ENCODE measurements at regions not wholly inside any gene's neighbourhood (a gene's known extent, or its start where the extent isn't known, plus 50 kb on each side); places are given as distances from the start of the nearest gene placed in this dataset.

GRCh38 chr2:58671675-58672074 is 430.6 kb upstream of the FANCL start:
- FAIRE-seq (no peak), ATAC-seq (no peak), DNase-seq (ENCODE audit: low read depth in 1 of 2, low spot score in 1 of 2) (no peak)
- 50% methylated on average over 2 of the region's 2 CpGs for WGBS (ENCODE audit: missing lambda C conversion rate)
- POLR2A ChIA-PET, result no interaction called here
- Histone ChIP-seq H3K4me1 (no peaks in the 10 kb centered on the region), H3K27ac (no peak overlapping the region), H3K4me3 (no peak overlapping the region), H3K9me3 (no peaks in the 10 kb centered on the region), H3K4me2 (no peak overlapping the region)
- CTCF ChIA-PET, result no interaction called here
- TF ChIP-seq CBX2 (IDR thresholded peaks at IDR 0.05; ENCODE audit: borderline replicate concordance, low read depth) (no peak), POLR2AphosphoS2 (conservative IDR thresholded peaks at IDR 0.05; ENCODE audit: low read length) (no peak), CHD4 (IDR thresholded peaks at IDR 0.05; ENCODE audit: borderline replicate concordance) (no peak), ZFP36 (IDR thresholded peaks at IDR 0.05; ENCODE audit: borderline replicate concordance, partially characterized antibody) (no peak), NR3C1 (IDR thresholded peaks at IDR 0.05) (no peak)

GRCh38 chr2:58669998-58670397 is 428.9 kb upstream of the FANCL start:
- TF ChIP-seq GATA3 (IDR thresholded peaks at IDR 0.05; ENCODE audit: borderline replicate concordance) (no peak), CTCF (IDR thresholded peaks at IDR 0.05) (no peak), ELK1 (IDR thresholded peaks at IDR 0.05; ENCODE audit: low read depth, low read length) (no peak), POLR2AphosphoS2 (conservative IDR thresholded peaks at IDR 0.05; ENCODE audit: low read length) (no peak), KDM5A (IDR thresholded peaks at IDR 0.05) (no peak), MAZ (IDR thresholded peaks at IDR 0.05; ENCODE audit: borderline replicate concordance, low read depth, low read length) (no peak), CHD4 (IDR thresholded peaks at IDR 0.05; ENCODE audit: borderline replicate concordance) (no peak), ZFP36 (IDR thresholded peaks at IDR 0.05; ENCODE audit: borderline replicate concordance, partially characterized antibody) (no peak), CBX8 (IDR thresholded peaks at IDR 0.05) (no peak), HOXB13 (CRISPR knock-in tag; IDR thresholded peaks at IDR 0.05; ENCODE audit: low read depth) (no peak), FOXS1 (CRISPR knock-in tag; IDR thresholded peaks at IDR 0.05) (no peak), NR3C1 (IDR thresholded peaks at IDR 0.05) (no peak), ZC3H11A (IDR thresholded peaks at IDR 0.05) (no peak), RFX5 (IDR thresholded peaks at IDR 0.05) (no peak)
- DNase-seq (ENCODE audit: low read depth in 1 of 2, low spot score in 1 of 2) (no peak), ATAC-seq (no peak), FAIRE-seq (no peak)
- no peak overlapping the region for H3K4me3 ChIP-seq
- 35% methylated on average over 5 of the region's 5 CpGs for WGBS (ENCODE audit: missing lambda C conversion rate)
- CTCF ChIA-PET, result interaction anchor here (0.8 kb wide), 1 partner anchor 911 kb away, joined by 6 read pairs; no protein-coding TSS in a partner anchor
- H3K9me3 ChIP-seq, result no peaks in the 10 kb centered on the region
- POLR2A ChIA-PET, result no interaction called here
- no peak overlapping the region for H3K27ac ChIP-seq
- H3K4me1 ChIP-seq, result no peaks in the 10 kb centered on the region
- H3K4me2 ChIP-seq, result no peak overlapping the region

- FAIRE-seq (no peak), ATAC-seq (no peak), DNase-seq (ENCODE audit: low read depth in 1 of 2, low spot score in 1 of 2) (no peak)
- Histone ChIP-seq H3K4me1 (no peaks in the 10 kb centered on the region), H3K27ac (no peak overlapping the region), H3K4me3 (no peak overlapping the region), H3K9me3 (no peaks in the 10 kb centered on the region), H3K4me2 (no peak overlapping the region)
- POLR2A ChIA-PET, result no interaction called here
- CTCF ChIA-PET, result no interaction called here
- WGBS (ENCODE audit: missing lambda C conversion rate), result 61% methylated on average over 3 of the region's 3 CpGs
- no peak for TF ChIP-seq MAFK (IDR thresholded peaks at IDR 0.05; ENCODE audit: partially characterized antibody)
- no peak for TF ChIP-seq CBX8 (IDR thresholded peaks at IDR 0.05)
- no peak for TF ChIP-seq ATOH8 (CRISPR knock-in tag; IDR thresholded peaks at IDR 0.05; ENCODE audit: low read depth)
- TF ChIP-seq EP300 (IDR thresholded peaks at IDR 0.05), result no peak
- TF ChIP-seq CHD4 (IDR thresholded peaks at IDR 0.05; ENCODE audit: borderline replicate concordance), result no peak
- TF ChIP-seq TFCP2L1 (CRISPR knock-in tag; IDR thresholded peaks at IDR 0.05), result no peak
Measured at GRCh38 chr2:58667137-58667774, 426.1 kb upstream of the FANCL start.

Data from A549 (cell line).